HG03175 (cell line): ENCODE measurements at regions not wholly inside any gene's neighbourhood (a gene's known extent, or its start where the extent isn't known, plus 50 kb on each side); places are given as distances from the start of the nearest gene placed in this dataset.

Experiments
- ATAC-seq: cut with Tn5 transposase; IDR thresholded peaks from one replicate; pipeline ENCODE4 v1.9.1; 2021; ENCODE audit warnings: mild to moderate bottlenecking, moderate library complexity; ENCODE audit not compliant: unreplicated experiment

GRCh38 chr4:143055997-143056396 is 128.7 kb upstream of the USP38 start:
- ATAC-seq: no peak

GRCh38 chr4:143071351-143071750 is 113.4 kb upstream of the USP38 start:
- ATAC-seq: no peak

- no peak for ATAC-seq
These were observed 108.0 kb upstream of the USP38 start for GRCh38 chr4:143076723-143077122.

- no peak for ATAC-seq
These were observed 102.0 kb upstream of the USP38 start for GRCh38 chr4:143082701-143083100.

- ATAC-seq: no peak
These were observed 100.8 kb upstream of the USP38 start for GRCh38 chr4:143083756-143084472.

GRCh38 chr4:143084566-143084965 is 100.2 kb upstream of the USP38 start:
- no peak for ATAC-seq

GRCh38 chr4:143085224-143085623 is 99.5 kb upstream of the USP38 start:
- ATAC-seq: no peak

- no peak for ATAC-seq
These were observed 99.1 kb upstream of the USP38 start for GRCh38 chr4:143085659-143086058.

- ATAC-seq: no peak
These were observed 95.4 kb upstream of the USP38 start for GRCh38 chr4:143089291-143089690.

GRCh38 chr4:143089847-143090246 is 94.9 kb upstream of the USP38 start:
- ATAC-seq: no peak

- no peak for ATAC-seq
These were observed 92.9 kb upstream of the USP38 start for GRCh38 chr4:143091862-143092261.

GRCh38 chr4:143095447-143095846 is 89.3 kb upstream of the USP38 start:
- ATAC-seq: no peak

GRCh38 chr4:143097751-143098150 is 87.0 kb upstream of the USP38 start:
- no peak for ATAC-seq

GRCh38 chr4:143099693-143100092 is 85.0 kb upstream of the USP38 start:
- no peak for ATAC-seq

GRCh38 chr4:143109376-143109775 is 75.3 kb upstream of the USP38 start:
- ATAC-seq: no peak

- no peak for ATAC-seq
These were observed 66.1 kb upstream of the USP38 start for GRCh38 chr4:143118663-143119062.

- no peak for ATAC-seq
These were observed 57.1 kb upstream of the USP38 start for GRCh38 chr4:143127621-143128020.

GRCh38 chr4:143133977-143134376 is 50.7 kb upstream of the USP38 start:
- no peak for ATAC-seq
